WI38 (cell line): ENCODE measurements at regions not wholly inside any gene's neighbourhood (a gene's known extent, or its start where the extent isn't known, plus 50 kb on each side); places are given as distances from the start of the nearest gene placed in this dataset.

Experiments
- H3K4me3 ChIP-seq: 2 replicates; pipeline ENCODE4 v1.5.1; 2011; ENCODE audit warnings: low read depth, mild to moderate bottlenecking, control low read depth, low read length
- TF ChIP-seq, protein P1 (sequence below): IDR thresholded peaks from 2 replicates; pipeline ENCODE4 v1.5.1; 2012; ENCODE audit warnings: low read depth, mild to moderate bottlenecking, control low read depth, low read length

DNA sequence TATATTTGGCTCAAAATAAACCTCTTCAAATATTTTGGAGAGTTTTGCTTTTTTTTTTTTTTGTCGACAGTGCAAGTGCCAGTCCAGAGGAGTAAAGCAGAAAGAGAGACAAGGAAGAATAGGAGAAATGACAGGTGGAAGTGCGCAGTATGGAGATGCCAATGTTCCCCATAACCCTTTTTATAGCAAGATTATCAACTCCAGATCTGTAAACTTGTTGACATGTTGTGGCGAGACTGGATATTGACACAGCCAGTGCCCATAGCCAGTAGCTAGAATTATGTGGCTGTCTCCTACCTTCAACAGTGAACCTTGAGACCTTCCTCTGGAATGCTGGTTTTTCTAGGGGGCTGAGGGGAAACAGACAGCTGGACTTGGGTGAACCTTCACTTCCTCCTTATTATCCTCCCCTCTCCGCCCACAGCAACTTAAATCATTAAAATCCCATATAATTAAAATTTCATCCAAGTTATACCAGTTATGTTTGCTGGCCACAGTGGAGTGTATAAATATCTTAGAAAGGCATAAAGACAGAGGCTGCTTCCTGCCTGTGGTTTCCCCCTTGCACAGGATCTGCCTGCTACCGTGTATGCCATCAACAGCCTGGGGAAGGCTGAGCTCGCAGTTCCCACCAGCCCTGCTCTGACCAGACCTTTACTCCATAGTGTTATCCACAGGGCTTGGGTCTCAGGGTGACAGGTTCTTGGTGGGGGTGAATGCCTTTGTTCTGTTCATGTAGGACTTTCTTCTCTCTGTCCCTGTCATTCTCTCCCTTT lies 112.3 kb upstream of the ANKH start:
- TF ChIP-seq, protein P1, sequence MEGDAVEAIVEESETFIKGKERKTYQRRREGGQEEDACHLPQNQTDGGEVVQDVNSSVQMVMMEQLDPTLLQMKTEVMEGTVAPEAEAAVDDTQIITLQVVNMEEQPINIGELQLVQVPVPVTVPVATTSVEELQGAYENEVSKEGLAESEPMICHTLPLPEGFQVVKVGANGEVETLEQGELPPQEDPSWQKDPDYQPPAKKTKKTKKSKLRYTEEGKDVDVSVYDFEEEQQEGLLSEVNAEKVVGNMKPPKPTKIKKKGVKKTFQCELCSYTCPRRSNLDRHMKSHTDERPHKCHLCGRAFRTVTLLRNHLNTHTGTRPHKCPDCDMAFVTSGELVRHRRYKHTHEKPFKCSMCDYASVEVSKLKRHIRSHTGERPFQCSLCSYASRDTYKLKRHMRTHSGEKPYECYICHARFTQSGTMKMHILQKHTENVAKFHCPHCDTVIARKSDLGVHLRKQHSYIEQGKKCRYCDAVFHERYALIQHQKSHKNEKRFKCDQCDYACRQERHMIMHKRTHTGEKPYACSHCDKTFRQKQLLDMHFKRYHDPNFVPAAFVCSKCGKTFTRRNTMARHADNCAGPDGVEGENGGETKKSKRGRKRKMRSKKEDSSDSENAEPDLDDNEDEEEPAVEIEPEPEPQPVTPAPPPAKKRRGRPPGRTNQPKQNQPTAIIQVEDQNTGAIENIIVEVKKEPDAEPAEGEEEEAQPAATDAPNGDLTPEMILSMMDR = no peak
- no peak overlapping the region for H3K4me3 ChIP-seq

DNA sequence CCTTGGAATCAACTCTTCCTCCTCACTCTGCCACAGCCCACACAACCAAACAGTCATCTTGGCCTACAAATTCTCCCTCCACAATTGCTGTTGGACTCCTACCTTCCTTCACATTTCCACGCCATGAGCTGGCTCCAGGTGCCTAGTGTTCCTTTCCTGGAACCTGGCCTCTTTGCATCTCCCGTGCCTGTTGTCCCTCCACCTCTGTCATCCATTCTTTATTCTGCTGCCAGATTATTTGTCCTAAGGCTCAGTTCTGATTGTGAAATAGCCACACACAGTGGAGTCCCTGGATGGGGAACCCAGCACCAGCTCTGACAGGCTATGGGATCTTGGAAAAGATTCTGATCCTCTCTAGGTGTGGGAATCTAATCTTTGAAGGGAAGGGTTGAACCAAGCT lies 109.1 kb upstream of the ANKH start:
- no peak overlapping the region for H3K4me3 ChIP-seq
- TF ChIP-seq, protein P1 = no peak

DNA sequence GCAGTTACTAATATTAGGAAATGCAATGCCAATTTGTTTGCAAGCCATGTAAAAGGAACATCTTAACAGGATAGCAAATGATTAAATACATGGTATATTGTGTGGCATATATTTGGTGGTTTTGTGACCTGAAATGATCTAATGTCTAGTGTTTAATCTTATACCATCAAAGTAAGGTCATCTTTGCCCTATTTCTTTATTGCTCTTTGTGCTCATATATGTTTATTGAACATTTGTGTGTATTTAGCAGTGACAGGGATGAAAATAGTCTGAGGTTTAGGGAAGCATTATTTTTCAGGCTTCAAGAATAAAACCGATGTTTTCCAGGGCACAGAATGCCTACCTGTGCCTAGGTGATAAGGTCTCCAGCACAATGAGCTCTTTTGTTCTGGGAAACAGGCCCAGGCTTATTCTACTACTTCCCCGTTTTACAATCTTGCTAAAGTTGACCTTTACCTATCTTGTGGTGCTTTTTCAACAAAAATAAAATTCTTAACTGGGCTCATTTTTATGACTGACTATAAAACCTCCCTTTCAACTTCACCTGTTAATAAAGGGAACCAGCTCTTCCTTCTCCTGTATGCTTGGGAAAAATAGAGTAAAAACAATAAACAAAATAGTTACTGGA lies 105.6 kb upstream of the ANKH start:
- TF ChIP-seq, protein P1 = no peak
- H3K4me3 ChIP-seq = no peak overlapping the region

DNA sequence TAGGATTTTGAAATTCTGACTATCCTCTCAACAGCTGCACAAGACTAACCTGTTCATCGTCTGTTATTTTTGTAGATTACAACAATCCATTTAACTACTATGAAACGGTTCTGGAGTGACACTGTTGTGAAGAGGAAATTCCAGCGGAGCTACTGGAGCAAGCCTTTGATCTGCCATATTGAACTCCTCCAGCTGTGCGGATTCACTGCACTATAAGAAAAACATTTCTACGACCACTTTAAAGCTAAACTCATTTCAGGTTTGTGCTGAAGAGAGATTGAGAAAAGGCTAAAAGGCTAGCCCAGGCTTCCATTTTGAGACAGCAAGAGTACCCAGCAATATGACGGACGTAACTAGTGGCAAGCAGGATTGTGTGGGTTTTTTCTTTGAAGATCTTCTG lies 104.9 kb upstream of the ANKH start:
- TF ChIP-seq, protein P1 = no peak
- H3K4me3 ChIP-seq = no peak overlapping the region

DNA sequence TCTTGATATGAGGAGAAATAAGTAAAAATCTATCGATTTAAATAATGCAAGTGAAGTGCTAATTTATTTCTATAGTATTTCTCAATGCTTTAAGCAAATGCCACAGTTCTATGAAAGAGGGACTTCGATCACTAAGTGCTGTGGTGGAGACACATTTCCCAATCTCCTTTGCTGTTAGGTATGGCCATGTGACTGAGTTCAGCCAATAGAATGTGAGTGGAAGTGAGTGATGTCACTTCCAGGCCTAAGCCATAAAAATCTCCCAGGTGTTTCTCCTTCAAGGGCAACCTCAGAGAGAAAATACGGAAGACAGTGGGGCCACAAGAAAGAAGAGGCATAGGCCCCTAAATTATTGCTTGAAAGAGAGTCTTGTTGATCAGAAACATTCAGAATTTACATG lies 100.3 kb upstream of the ANKH start:
- no peak overlapping the region for H3K4me3 ChIP-seq
- TF ChIP-seq, protein P1 = no peak

- TF ChIP-seq, protein P1 = no peak
- H3K4me3 ChIP-seq = no peak overlapping the region
Measured at GRCh38 chr5:14968796-14969195, 97.2 kb upstream of the ANKH start.

GRCh38 chr5:14967166-14967565 lies 95.6 kb upstream of the ANKH start:
- TF ChIP-seq, protein P1 = no peak
- H3K4me3 ChIP-seq = no peak overlapping the region
